PC-9 (cell line): ENCODE measurements at regions not wholly inside any gene's neighbourhood (a gene's known extent, or its start where the extent isn't known, plus 50 kb on each side); places are given as distances from the start of the nearest gene placed in this dataset.

Source experiments
- BruUV-seq: library from RNA; stranded (reverse); fragments of 400-500 nt; replicated peaks from 2 replicates; lab custom pipeline; 2021; lab: Mats Ljungman, UMichigan
- CTCF ChIA-PET: fragments of 300-600 bp; sonication (Branson Sonifier 250); formaldehyde crosslinking; loops from one replicate; lab custom pipeline; 2022; ENCODE audit warnings: antibody characterized with exemption; lab: Charles Lee
- POLR2A ChIA-PET: fragments of 300-600 bp; sonication (Branson Sonifier 250); formaldehyde crosslinking; loops from one replicate; lab custom pipeline; 2022; ENCODE audit warnings: antibody characterized with exemption; ENCODE audit not compliant: unreplicated experiment; lab: Charles Lee
- DNase-seq, 2 experiments: peaks; one replicate each; pipeline versions ENCODE4 v3.0.0 to v3.0.0-alpha.2; 2015 to 2022; ENCODE audit warnings: mixed read lengths in 1 of 2
- H2AFZ ChIP-seq: fragments of 200-600 bp; sonication (generic); 2 replicates; pipeline ENCODE4 v1.8.1; 2017; ENCODE audit warnings: antibody characterized with exemption
- H3F3A ChIP-seq: fragments of 200-600 bp; sonication (generic); 2 replicates; pipeline ENCODE4 v1.8.1; 2017; ENCODE audit warnings: antibody characterized with exemption, mild to moderate bottlenecking, low read depth; ENCODE audit not compliant: insufficient read depth
- H3K27ac ChIP-seq: fragments of 200-600 bp; sonication (generic); 2 replicates; pipeline ENCODE4 v1.6.1; 2016; ENCODE audit warnings: mixed run types
- H3K27me3 ChIP-seq: fragments of 200-600 bp; sonication (generic); 2 replicates; pipeline ENCODE4 v1.6.1; 2016; ENCODE audit warnings: low read depth, mixed run types; ENCODE audit not compliant: insufficient read depth
- H3K36me3 ChIP-seq: fragments of 200-600 bp; sonication (generic); 2 replicates; pipeline ENCODE4 v1.6.1; 2016; ENCODE audit warnings: low read depth, mixed run types
- H3K4me1 ChIP-seq: fragments of 200-600 bp; sonication (generic); replicated peaks from 2 replicates; pipeline ENCODE4 v1.6.1; 2016; ENCODE audit warnings: mixed run types; ENCODE audit not compliant: insufficient read depth
- H3K4me2 ChIP-seq: fragments of 200-600 bp; sonication (generic); 2 replicates; pipeline ENCODE4 v1.6.1; 2017; ENCODE audit warnings: mixed run types
- H3K4me3 ChIP-seq: fragments of 200-600 bp; sonication (generic); 2 replicates; pipeline ENCODE4 v1.6.1; 2016; ENCODE audit warnings: mixed run types
- H3K79me2 ChIP-seq: fragments of 200-600 bp; sonication (generic); 2 replicates; pipeline ENCODE4 v1.6.1; 2017; ENCODE audit warnings: low read depth, mixed run types
- H3K9me2 ChIP-seq: fragments of 200-600 bp; sonication (generic); 2 replicates; pipeline ENCODE4 v1.8.1; 2017; ENCODE audit warnings: mild to moderate bottlenecking; ENCODE audit not compliant: insufficient read depth
- H3K9me3 ChIP-seq: fragments of 200-600 bp; sonication (generic); 2 replicates; pipeline ENCODE4 v1.8.1; 2016; ENCODE audit warnings: low read depth; ENCODE audit not compliant: insufficient read depth
- H4K20me1 ChIP-seq: fragments of 200-600 bp; sonication (generic); 2 replicates; pipeline ENCODE4 v1.8.1; 2017; ENCODE audit not compliant: insufficient read depth
- EZH2 ChIP-seq: fragments of 200-600 bp; sonication (generic); IDR thresholded peaks from 2 replicates; pipeline ENCODE4 v1.8.0; 2017; ENCODE audit warnings: antibody characterized with exemption, low read depth
- intact Hi-C: fragments of 100-400 bp; cut with micrococcal nuclease; formaldehyde crosslinking; loops from one replicate; pipeline ENCODE4 v1.10.0; 2022; ENCODE audit not compliant: unreplicated experiment
- TF ChIP-seq, protein P1 (sequence below): fragments of 200-600 bp; sonication (generic); conservative IDR thresholded peaks from 2 replicates; pipeline ENCODE4 v1.6.1; 2017; ENCODE audit warnings: mixed run types, antibody characterized with exemption, mild to moderate bottlenecking, moderate library complexity

DNA sequence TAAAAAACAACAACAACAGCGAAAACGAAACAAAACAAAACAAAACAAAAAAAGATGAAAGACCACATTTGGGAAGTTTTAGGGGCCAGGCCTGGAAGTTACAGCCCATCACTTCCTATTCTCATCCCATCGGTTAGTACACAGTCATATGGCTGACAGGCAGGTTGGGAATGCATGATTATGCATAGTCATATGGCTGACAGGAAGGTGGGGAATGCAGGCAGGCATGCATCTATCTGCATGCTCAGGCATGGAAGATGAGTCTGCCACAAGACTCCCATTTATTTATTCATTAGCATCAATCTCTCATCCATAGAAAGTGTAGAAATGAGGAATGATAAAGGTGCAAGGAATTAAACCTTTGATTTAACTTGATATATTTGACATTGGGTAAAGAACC lies 325.3 kb upstream of the MEX3C start:
- Histone ChIP-seq H3K4me3 (no peak overlapping the region), H3K9me3 (no peaks in the 10 kb centered on the region; the same call in 1 of the 2 replicates), H3K4me1 (peaks cover 11% of the 10 kb centered on the region; the same call in 1 of the 2 replicates), H3K79me2 (no peaks in the 10 kb centered on the region), H3K27me3 (no peaks in the 10 kb centered on the region), H3F3A (no peaks in the 10 kb centered on the region), H3K9me2 (no peaks in the 10 kb centered on the region), H3K4me2 (no peak overlapping the region), H2AFZ (no peak overlapping the region), H3K36me3 (no peaks in the 10 kb centered on the region), H4K20me1 (no peaks in the 10 kb centered on the region), H3K27ac (no peak overlapping the region)
- no TSS peak for BruUV-seq
- ChIA-PET CTCF (no interaction called here), POLR2A (no interaction called here)
- no peak for DNase-seq
- intact Hi-C loops: no loop called here
- TF ChIP-seq, protein P1, sequence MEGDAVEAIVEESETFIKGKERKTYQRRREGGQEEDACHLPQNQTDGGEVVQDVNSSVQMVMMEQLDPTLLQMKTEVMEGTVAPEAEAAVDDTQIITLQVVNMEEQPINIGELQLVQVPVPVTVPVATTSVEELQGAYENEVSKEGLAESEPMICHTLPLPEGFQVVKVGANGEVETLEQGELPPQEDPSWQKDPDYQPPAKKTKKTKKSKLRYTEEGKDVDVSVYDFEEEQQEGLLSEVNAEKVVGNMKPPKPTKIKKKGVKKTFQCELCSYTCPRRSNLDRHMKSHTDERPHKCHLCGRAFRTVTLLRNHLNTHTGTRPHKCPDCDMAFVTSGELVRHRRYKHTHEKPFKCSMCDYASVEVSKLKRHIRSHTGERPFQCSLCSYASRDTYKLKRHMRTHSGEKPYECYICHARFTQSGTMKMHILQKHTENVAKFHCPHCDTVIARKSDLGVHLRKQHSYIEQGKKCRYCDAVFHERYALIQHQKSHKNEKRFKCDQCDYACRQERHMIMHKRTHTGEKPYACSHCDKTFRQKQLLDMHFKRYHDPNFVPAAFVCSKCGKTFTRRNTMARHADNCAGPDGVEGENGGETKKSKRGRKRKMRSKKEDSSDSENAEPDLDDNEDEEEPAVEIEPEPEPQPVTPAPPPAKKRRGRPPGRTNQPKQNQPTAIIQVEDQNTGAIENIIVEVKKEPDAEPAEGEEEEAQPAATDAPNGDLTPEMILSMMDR: no peak
- TF ChIP-seq EZH2: no peak

DNA sequence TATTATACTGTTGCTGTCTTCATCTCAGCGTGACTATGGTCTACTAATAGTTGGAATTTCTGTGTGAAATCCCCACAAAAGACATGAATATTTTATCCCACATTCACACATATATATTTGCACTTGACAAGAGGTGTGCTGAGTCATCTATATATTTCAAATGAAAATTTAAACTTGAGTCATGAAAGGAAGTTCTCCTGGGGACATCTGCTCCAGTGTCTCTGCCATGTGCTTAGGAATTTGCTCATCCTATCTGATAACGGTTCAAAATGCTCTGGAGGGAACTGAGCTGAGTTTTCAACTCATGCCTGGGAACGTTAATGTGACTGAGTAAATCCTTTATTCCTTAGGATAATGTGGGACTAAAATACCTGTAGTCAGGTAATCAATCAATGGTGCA lies 326.2 kb upstream of the MEX3C start:
- Histone ChIP-seq H3K27me3 (no peaks in the 10 kb centered on the region), H3K9me2 (no peaks in the 10 kb centered on the region), H3K4me1 (peaks cover 11% of the 10 kb centered on the region; the same call in 1 of the 2 replicates), H3K27ac (peak overlapping the region; percentile 34; the same call in 1 of the 2 replicates), H3K4me3 (no peak overlapping the region), H4K20me1 (no peaks in the 10 kb centered on the region), H3K79me2 (no peaks in the 10 kb centered on the region), H3F3A (no peaks in the 10 kb centered on the region), H3K4me2 (0 out of 2 replicates have a peak overlapping the region, but pooled peaks have one; percentile 1), H2AFZ (peak overlapping the region; percentile 49; the same call in 1 of the 2 replicates), H3K9me3 (no peaks in the 10 kb centered on the region; the same call in 1 of the 2 replicates), H3K36me3 (no peaks in the 10 kb centered on the region)
- no TSS peak for BruUV-seq
- intact Hi-C loops: no loop called here
- TF ChIP-seq, protein P1: no peak
- TF ChIP-seq EZH2: no peak
- ChIA-PET CTCF (no interaction called here), POLR2A (no interaction called here)
- DNase-seq: no peak

DNA sequence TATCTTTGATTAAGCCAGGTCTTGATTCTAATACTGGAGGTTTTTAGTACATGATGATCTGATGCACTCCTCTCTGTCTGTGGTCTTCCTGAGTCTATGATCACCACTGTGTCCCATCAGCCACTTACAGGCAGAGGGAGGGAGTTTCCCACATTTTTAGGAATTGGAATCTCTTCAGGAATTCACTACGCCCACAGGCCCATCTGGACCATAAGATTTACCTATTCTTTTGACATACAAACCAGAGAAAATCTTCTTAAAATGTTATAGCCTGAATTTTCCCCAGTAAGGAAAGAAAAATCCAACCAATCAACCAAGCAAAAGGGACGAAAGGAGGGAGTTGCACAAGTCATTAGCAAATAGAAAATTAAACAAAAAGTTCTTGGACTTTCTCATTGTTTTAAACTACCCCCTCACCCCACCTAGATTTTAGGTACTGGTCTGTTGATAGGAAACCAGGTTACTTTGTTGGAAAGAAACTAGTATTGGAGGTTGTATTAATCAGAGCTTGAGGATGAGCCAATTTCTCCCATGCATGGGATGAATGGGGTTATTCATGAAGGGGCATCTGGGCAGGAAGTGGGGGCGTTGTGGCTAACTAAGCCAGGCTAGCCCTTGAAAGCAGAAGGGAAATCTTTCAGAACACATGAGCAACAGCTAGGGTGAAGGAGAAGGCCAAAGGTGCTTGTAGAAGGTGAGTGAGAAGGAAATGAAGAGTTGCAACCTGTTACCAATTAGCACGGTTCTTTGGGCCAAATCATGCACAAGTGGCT lies 328.2 kb upstream of the MEX3C start:
- ChIA-PET POLR2A (no interaction called here), CTCF (no interaction called here)
- no peak for DNase-seq
- Histone ChIP-seq H3K4me2 (no peak overlapping the region), H3K27ac (no peak overlapping the region), H3K4me1 (peaks cover 14% of the 10 kb centered on the region), H3K79me2 (no peaks in the 10 kb centered on the region), H2AFZ (no peak overlapping the region), H3F3A (no peaks in the 10 kb centered on the region), H3K36me3 (no peaks in the 10 kb centered on the region), H4K20me1 (no peaks in the 10 kb centered on the region), H3K9me2 (no peaks in the 10 kb centered on the region), H3K9me3 (no peaks in the 10 kb centered on the region; the same call in 1 of the 2 replicates), H3K4me3 (no peak overlapping the region), H3K27me3 (no peaks in the 10 kb centered on the region)
- intact Hi-C loops: no loop called here
- BruUV-seq: no TSS peak
- TF ChIP-seq EZH2: no peak
- TF ChIP-seq, protein P1: no peak
